Activated T-cell treated with anti-CD3 and anti-CD28 coated beads for 24 hours (primary cell): ENCODE measurements at regions not wholly inside any gene's neighbourhood (a gene's known extent, or its start where the extent isn't known, plus 50 kb on each side); places are given as distances from the start of the nearest gene placed in this dataset.

Experiments
- DNase-seq: peaks from one replicate; pipeline ENCODE4 v3.0.0-alpha.2; 2020; ENCODE audit warnings: low read depth

GRCh38 chr19:31092274-31092673, 257.0 kb downstream of the TSHZ3 start:
- no peak for DNase-seq

DNA sequence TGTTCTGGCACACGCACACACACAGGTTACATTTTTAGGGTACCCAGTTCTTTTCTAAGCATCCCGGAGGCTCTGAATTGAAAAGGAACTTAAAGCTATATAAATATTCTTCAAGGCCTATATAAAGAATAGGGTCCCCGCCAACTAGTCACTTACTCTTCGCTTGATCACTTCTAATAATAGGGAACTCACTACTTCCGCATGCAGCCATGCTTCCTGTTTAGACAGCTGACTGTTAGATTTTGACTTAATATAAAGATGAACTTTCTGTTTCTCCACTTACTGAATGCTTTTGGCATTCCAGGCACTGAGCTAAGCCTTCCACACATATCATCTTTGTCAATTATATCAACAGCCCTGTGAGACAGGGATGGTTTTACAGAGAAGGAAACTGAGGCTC, 259.6 kb downstream of the TSHZ3 start:
- DNase-seq, result no peak

DNA sequence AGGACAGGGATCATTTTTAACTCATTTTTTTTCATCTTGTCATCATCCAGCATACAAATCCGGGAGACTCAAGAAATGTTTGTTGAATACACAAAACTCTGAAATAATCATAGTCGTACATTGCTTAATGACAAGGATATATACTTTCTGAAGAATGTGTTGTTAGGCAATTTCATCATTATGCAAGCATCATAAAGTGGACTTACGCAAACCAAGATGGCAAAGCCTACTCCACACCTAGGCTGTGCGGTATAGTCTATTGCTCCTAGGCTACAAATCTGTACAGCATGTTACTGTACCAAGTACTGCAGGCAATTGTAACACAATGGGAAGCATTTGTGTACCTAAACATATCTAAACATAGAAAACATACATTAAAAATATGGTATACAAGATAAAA, 264.1 kb downstream of the TSHZ3 start:
- no peak for DNase-seq

DNA sequence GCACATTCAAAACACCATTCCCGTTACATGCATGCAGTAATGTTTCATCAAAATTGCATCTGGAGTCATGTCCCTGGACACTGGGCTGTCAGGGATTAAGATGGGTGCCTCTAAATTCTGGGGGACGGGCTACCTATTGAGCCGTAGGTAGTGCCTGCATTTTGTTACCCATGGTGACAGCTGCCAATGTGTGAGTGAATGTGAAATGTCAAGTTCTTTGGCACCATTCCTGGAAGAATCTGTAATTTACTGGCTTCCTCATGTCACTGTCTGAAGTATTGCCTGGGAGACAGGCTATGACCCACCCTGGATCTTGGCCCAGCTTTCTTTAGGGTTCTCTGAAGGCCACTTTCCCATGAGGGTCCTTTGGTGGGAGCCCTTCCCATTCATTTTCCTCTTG, 266.1 kb downstream of the TSHZ3 start:
- no peak for DNase-seq

DNA sequence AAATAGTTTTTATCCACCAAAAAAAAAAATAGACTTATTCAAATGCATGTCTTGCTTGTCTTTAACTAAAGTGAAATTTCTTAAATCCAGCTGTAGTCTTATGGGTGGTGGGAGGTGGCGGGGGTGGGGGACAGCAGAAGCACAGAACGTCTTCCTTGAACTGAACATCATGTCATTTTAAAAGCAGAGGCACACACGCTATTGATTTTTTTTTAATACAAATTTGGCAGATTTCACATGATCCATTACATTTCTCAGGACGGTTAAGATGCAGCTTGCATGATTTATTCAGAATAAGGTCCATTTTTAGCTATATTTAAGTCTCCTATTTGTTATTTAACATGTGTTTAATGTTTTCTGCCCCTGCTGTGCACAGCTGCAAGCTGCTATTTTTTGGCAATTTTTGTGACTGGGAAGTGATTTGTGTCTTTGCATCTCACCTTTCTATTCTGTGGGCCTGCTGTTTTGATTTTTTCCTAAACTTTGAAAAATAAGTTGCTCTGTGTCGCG, 274.0 kb downstream of the TSHZ3 start:
- DNase-seq, result no peak

- DNase-seq, result no peak
These were observed 274.8 kb downstream of the TSHZ3 start for GRCh38 chr19:31074199-31075125.

DNA sequence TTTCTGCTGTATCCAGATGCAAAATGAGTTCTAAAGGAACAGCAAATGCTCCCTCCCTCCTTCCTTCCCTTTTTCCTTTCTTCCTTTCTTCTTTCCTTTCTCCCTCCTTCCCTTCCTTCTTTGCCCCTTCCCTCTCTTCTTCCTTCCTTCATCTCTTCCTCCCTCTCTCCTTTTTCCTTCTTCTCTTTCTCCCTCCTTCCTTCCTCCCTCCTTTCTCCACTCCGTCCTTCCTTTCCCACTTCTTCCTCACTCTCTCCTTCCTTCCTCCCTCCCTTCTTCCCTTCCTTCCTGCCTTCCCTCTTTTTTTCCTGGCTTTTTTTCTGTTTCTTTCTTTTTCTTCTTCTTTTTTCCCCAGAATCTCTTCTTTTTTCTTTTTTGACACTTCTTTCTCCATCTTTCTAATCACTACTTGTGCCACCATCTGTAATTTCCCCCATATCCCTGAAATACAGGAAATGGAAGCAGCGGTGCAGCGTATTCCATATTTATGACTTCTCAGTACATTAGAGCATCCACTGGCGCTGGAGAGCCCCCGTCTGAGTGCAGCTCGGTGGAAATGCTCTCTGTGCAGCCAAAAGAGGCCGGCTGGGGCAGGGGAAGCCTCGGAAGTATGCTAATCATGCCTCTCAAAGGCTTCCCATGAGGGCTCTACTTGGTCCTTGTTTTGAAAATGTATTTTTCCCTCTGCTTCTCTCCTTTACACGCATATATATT, 275.6 kb downstream of the TSHZ3 start:
- DNase-seq, result no peak

DNA sequence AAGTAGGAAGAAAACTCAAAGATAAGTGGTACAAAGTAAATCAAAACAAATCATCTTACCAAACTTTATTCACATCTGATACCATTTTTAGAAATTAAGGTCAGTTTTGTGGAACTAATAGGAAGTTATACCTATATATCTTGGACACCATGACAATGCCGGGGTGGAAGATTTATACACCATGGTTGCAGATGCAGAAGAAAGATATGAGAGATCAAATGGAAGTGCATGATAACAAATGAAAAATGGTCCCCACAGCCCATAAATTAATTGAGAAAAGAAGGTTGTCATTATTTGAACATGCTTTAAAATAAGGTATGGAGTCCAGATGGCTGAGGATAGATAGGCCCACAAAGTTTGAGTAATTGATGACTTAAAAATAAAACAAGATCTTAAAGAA, 276.8 kb downstream of the TSHZ3 start:
- DNase-seq, result no peak

- DNase-seq, result no peak
These were observed 277.9 kb downstream of the TSHZ3 start for GRCh38 chr19:31071136-31071855.

DNA sequence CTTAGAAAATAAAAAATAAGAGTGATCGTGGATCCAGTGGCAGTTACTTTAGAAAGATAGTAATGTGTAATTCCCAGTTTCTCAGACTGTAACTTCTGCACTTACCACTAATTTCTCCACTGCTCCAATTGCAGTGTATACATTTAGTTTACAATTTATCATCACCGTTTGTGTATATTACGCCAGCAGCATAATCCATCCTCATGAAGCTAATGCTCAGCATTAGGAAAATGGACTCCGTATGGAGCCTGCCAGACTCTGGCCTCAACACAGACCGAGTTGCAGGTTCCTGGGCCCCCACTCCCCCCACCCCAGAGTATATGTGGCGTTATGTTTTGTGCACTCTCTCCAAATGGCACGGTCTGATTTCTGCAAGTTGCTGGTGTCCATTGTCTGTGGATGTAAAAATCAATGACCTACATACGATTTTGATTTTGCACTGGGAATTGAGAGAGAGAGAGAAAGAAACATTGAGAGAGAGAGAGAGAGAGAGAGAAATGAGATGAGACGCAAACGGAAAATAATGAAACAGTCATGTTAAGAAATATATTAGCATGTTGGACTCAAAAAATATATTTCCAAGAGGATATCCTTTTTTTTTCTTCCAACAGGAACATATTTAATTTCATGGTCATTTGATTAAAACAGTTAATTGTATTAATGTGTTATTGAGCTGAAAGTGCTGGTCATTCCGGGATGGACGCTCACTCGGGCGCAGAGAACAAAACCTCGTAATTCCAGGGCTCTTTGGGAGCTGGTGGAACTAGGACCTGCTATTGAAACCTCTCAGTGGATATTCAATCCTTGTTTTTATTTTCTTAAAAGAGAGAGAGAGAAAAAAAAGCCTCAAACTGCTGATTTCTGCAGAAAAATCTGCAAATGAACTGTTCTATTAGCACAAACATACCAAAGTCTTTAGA, 278.8 kb downstream of the TSHZ3 start:
- DNase-seq, result no peak

GRCh38 chr19:31068268-31068667, 281.0 kb downstream of the TSHZ3 start:
- DNase-seq, result no peak

DNA sequence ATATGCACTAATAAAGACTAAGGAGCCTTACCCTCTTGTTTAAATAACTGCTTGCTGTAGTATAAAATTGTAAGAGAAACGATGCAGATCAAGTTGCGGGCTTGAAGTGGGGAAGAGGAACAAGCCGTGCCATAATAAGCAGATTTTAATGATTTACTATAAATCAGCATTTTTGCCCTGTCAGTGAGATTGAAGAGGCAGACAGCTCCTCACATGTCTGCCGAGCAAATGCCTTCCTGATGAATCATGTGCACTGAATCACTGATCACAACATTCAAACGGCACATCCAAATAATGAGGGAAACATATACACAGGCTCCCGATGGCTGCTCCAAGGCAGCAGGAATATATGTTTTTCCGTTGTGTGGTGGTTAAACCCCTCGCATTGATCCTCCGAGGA, 282.9 kb downstream of the TSHZ3 start:
- DNase-seq, result no peak

DNA sequence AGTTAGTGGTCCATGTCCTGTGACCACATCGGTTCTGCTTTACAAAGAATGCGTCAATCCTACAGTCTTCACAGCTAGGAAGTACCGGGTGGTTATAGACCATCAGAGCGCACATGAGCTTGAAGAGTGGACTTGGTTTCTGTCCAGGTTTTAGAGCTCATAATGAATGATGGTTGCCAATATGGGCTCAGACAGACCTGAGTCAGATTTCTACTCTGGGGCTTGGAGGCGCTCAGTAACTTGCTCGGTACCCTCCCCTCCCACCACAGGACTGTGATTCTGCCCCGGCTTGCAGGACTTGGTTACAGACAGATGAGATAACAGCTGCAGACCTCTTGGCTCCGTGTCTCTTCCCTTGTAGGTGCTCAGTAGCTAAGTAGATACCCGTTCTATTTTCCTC, 284.7 kb downstream of the TSHZ3 start:
- no peak for DNase-seq

- DNase-seq, result no peak
These were observed 290.4 kb downstream of the TSHZ3 start for GRCh38 chr19:31058676-31059340.

- no peak for DNase-seq
These were observed 291.8 kb downstream of the TSHZ3 start for GRCh38 chr19:31057476-31057875.

- no peak for DNase-seq
These were observed 293.8 kb downstream of the TSHZ3 start for GRCh38 chr19:31055454-31055853.

- peak; percentile 18 for DNase-seq
These were observed 294.8 kb downstream of the TSHZ3 start for GRCh38 chr19:31054430-31054829.

- no peak for DNase-seq
These were observed 299.8 kb downstream of the TSHZ3 start for GRCh38 chr19:31049431-31049830.

DNA sequence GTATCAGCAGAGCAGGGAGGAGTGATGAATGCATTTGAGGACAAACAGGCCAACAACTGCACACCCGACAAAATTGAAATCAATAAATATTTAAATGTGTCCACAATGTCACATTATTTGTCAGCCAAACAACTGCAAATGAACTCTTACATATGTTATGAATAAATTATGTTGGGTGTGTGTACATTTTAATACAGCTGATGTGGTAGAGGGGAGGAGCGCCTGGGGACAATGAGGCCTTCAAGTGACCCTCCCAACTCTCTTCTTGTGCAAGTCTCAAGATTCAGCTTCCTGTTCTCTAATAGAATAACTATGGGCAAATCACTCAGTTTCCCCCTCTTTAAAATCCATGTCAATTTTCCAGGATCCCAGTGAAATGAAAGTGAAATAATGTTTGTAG, 303.2 kb downstream of the TSHZ3 start:
- no peak for DNase-seq

- no peak for DNase-seq
These were observed 307.8 kb downstream of the TSHZ3 start for GRCh38 chr19:31041461-31041860.

DNA sequence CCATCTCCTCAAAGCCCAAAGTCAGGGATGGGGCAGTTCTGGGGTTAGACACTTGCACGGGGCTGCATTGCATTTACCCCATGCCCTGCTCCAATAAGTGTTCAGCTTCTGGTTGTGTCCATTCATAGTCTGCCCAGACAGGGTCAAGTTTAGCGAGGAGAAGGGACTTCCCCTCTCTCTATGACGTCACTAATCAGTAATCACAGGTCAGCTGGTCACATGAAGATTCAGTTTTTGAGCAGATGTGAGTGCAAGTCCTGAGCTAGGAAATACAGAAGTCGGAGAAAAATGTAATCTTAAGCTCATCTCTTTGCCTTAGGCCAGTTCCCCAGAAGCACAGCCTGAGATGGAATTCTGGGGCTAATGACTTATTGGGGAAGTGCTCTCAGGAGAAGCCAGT, 310.1 kb downstream of the TSHZ3 start:
- DNase-seq, result no peak
